H9 (cell line): ENCODE measurements at regions not wholly inside any gene's neighbourhood (a gene's known extent, or its start where the extent isn't known, plus 50 kb on each side); places are given as distances from the start of the nearest gene placed in this dataset.

Source experiments
- DNase-seq: peaks from one replicate; pipeline ENCODE4 v3.0.0-alpha.2; 2017
- H2AFZ ChIP-seq: one replicate; pipeline ENCODE4 v1.6.1; 2013; ENCODE audit warnings: mild to moderate bottlenecking, low read length, control low read depth, moderate library complexity
- H2AK5ac ChIP-seq: 2 replicates; pipeline ENCODE4 v1.6.1; 2013; ENCODE audit warnings: low read length, control low read depth, mixed read lengths; ENCODE audit not compliant: insufficient read length
- H2BK120ac ChIP-seq: one replicate; pipeline ENCODE4 v1.6.1; 2013; ENCODE audit warnings: low read depth, mild to moderate bottlenecking, low read length, control low read depth, inconsistent platforms; ENCODE audit not compliant: poor library complexity, severe bottlenecking
- H2BK12ac ChIP-seq: 2 replicates; pipeline ENCODE4 v1.6.1; 2013; ENCODE audit warnings: low read length, control low read depth, mixed read lengths, low read depth; ENCODE audit not compliant: insufficient read length
- H2BK15ac ChIP-seq: 2 replicates; pipeline ENCODE4 v1.6.1; 2013; ENCODE audit warnings: low read depth, low read length, control low read depth
- H2BK20ac ChIP-seq: one replicate; pipeline ENCODE4 v1.6.1; 2013; ENCODE audit warnings: low read depth, mild to moderate bottlenecking, low read length, control low read depth, inconsistent platforms; ENCODE audit not compliant: poor library complexity, severe bottlenecking
- H2BK5ac ChIP-seq: 2 replicates; pipeline ENCODE4 v1.6.1; 2013; ENCODE audit warnings: low read length, control low read depth, mixed read lengths; ENCODE audit not compliant: insufficient read length
- H3K14ac ChIP-seq: 2 replicates; pipeline ENCODE4 v1.6.1; 2013; ENCODE audit warnings: low read length, control low read depth; ENCODE audit not compliant: insufficient read depth
- H3K18ac ChIP-seq: 2 replicates; pipeline ENCODE4 v1.6.1; 2013; ENCODE audit warnings: low read depth, mild to moderate bottlenecking, mixed read lengths, low read length, control low read depth; ENCODE audit not compliant: insufficient read length
- H3K23ac ChIP-seq: 2 replicates; pipeline ENCODE4 v1.6.1; 2013; ENCODE audit warnings: low read length, control low read depth, mixed read lengths, low read depth; ENCODE audit not compliant: insufficient read length
- H3K23me2 ChIP-seq: 2 replicates; pipeline ENCODE4 v1.6.1; 2013; ENCODE audit warnings: low read depth, mild to moderate bottlenecking, mixed read lengths, low read length, control low read depth; ENCODE audit not compliant: insufficient read length, poor library complexity, severe bottlenecking
- H3K27ac ChIP-seq: 2 replicates; pipeline ENCODE4 v1.5.1; 2013; ENCODE audit warnings: low read length, control low read depth, mixed read lengths, low read depth; ENCODE audit not compliant: insufficient read length
- H3K27me3 ChIP-seq: 2 replicates; pipeline ENCODE4 v1.6.1; 2013; ENCODE audit warnings: low read length, control low read depth, inconsistent platforms; ENCODE audit not compliant: insufficient read depth
- H3K4ac ChIP-seq: 2 replicates; pipeline ENCODE4 v1.6.1; 2013; ENCODE audit warnings: low read depth, mild to moderate bottlenecking, control low read depth, inconsistent platforms, low read length, moderate library complexity
- H3K4me1 ChIP-seq: 2 replicates; pipeline ENCODE4 v1.6.1; 2013; ENCODE audit warnings: low read length, control low read depth, inconsistent platforms; ENCODE audit not compliant: insufficient read depth
- H3K4me2 ChIP-seq: 2 replicates; pipeline ENCODE4 v1.6.1; 2013; ENCODE audit warnings: low read length, control low read depth, mixed read lengths; ENCODE audit not compliant: insufficient read length, insufficient read depth
- H3K56ac ChIP-seq: 2 replicates; pipeline ENCODE4 v1.6.1; 2013; ENCODE audit warnings: low read depth, mild to moderate bottlenecking, mixed read lengths, low read length, control low read depth; ENCODE audit not compliant: insufficient read length
- H3K79me1 ChIP-seq: 2 replicates; pipeline ENCODE4 v1.6.1; 2013; ENCODE audit warnings: low read depth, mild to moderate bottlenecking, moderate library complexity, low read length, control low read depth, inconsistent platforms; ENCODE audit not compliant: insufficient read depth, poor library complexity, severe bottlenecking
- H3K79me2 ChIP-seq: 2 replicates; pipeline ENCODE4 v1.6.1; 2013; ENCODE audit warnings: low read length, control low read depth, inconsistent platforms; ENCODE audit not compliant: insufficient read depth
- H3K9ac ChIP-seq: 2 replicates; pipeline ENCODE4 v1.6.1; 2013; ENCODE audit warnings: low read length, control low read depth, mixed read lengths; ENCODE audit not compliant: insufficient read length; ENCODE audit errors: extremely low read depth
- H3K9me3 ChIP-seq: one replicate; pipeline ENCODE4 v1.6.1; 2013; ENCODE audit warnings: low read depth, low read length, inconsistent platforms; ENCODE audit not compliant: control insufficient read depth
- H3T11ph ChIP-seq: one replicate; pipeline ENCODE4 v1.6.1; 2013; ENCODE audit warnings: mild to moderate bottlenecking, low read length, control low read depth, inconsistent platforms
- H4K20me1 ChIP-seq: one replicate; pipeline ENCODE4 v1.6.1; 2013; ENCODE audit not compliant: control insufficient read depth, insufficient read length, insufficient read depth
- H4K5ac ChIP-seq: 2 replicates; pipeline ENCODE4 v1.6.1; 2013; ENCODE audit warnings: low read depth, mild to moderate bottlenecking, mixed read lengths, low read length, control low read depth; ENCODE audit not compliant: insufficient read length
- H4K8ac ChIP-seq: replicated peaks from 2 replicates; pipeline ENCODE4 v1.6.1; 2013; ENCODE audit warnings: low read length, control low read depth, mixed read lengths, low read depth; ENCODE audit not compliant: insufficient read length
- H4K91ac ChIP-seq: 2 replicates; pipeline ENCODE4 v1.6.1; 2013; ENCODE audit warnings: low read depth, mild to moderate bottlenecking, moderate library complexity, mixed read lengths, low read length, control low read depth; ENCODE audit not compliant: insufficient read length
- H3K27ac Mint-ChIP-seq, 3 experiments: 2 replicates in 2 of 3; 3 replicates in 1 of 3; pipeline ENCODE4 v1.8.0; 2020 to 2021; ENCODE audit warnings: mixed read lengths in 3 of 3, mild to moderate bottlenecking in 1 of 3, moderate library complexity in 1 of 3
- H3K27me3 Mint-ChIP-seq: 2 replicates; pipeline ENCODE4 v1.8.0; 2021; ENCODE audit warnings: low read depth, mild to moderate bottlenecking, moderate library complexity, mixed read lengths
- H3K36me3 Mint-ChIP-seq, 3 experiments: 2 replicates in 2 of 3; 3 replicates in 1 of 3; pipeline ENCODE4 v1.8.0; 2020 to 2021; ENCODE audit warnings: low read depth in 3 of 3, mixed read lengths in 3 of 3; ENCODE audit not compliant: insufficient read depth in 1 of 3
- H3K4me1 Mint-ChIP-seq, 2 experiments: 2 replicates each; pipeline ENCODE4 v1.8.0; 2020; ENCODE audit warnings: mixed read lengths in 2 of 2
- H3K4me3 Mint-ChIP-seq, 2 experiments: 2 replicates in 1 of 2; 3 replicates in 1 of 2; pipeline ENCODE4 v1.8.0; 2020 to 2021; ENCODE audit warnings: mild to moderate bottlenecking in 2 of 2, mixed read lengths in 2 of 2, moderate library complexity in 1 of 2
- H3K9me3 Mint-ChIP-seq, 2 experiments: 2 replicates in 1 of 2; 3 replicates in 1 of 2; pipeline ENCODE4 v1.8.0; 2020; ENCODE audit warnings: mild to moderate bottlenecking in 2 of 2, mixed read lengths in 2 of 2, moderate library complexity in 1 of 2
- CTCF ChIP-seq: fragments of 200-600 bp; sonication (generic); conservative IDR thresholded peaks from 3 replicates; pipeline ENCODE4 v1.8.0; 2021; ENCODE audit warnings: antibody characterized with exemption, mild to moderate bottlenecking
- WGBS: extraction: QIAGEN DNeasy Blood & Tissue Kit; methylation state at CpG from one replicate; pipeline ENCODE4 v1.1.7; 2013; ENCODE audit warnings: missing lambda C conversion rate, low lambda C conversion rate, mixed read lengths; ENCODE audit not compliant: insufficient read length; ENCODE audit errors: extremely low coverage; 5-methylcytosine and 5-hydroxymethylcytosine counted together

- H4K91ac ChIP-seq: no peak overlapping the region
- peak; percentile 28; the same call in 2 of the 3 replicates for TF ChIP-seq CTCF
- H2AFZ ChIP-seq: no peak overlapping the region
- no peak overlapping the region for H2BK12ac ChIP-seq
- no peak overlapping the region for H3K56ac ChIP-seq
- H4K5ac ChIP-seq: no peak overlapping the region
- no peak overlapping the region for H3K4me2 ChIP-seq
- no peak overlapping the region for H2BK20ac ChIP-seq
- H3T11ph ChIP-seq: no peak overlapping the region
- no peaks in the 10 kb centered on the region for H3K36me3 Mint-ChIP-seq
- H3K4ac ChIP-seq: no peak overlapping the region
- H2BK120ac ChIP-seq: no peak overlapping the region
- H3K23ac ChIP-seq: no peak overlapping the region
- no peak overlapping the region for H3K14ac ChIP-seq
- H2BK5ac ChIP-seq: no peak overlapping the region
- H3K4me3 Mint-ChIP-seq: no peak overlapping the region
- no peak overlapping the region for H3K27ac ChIP-seq
- no peak overlapping the region for H3K9ac ChIP-seq
- no peaks in the 10 kb centered on the region for H3K79me1 ChIP-seq
- no CpG with 5 or more reads among the region's 8 CpGs for WGBS
- no peaks in the 10 kb centered on the region for H3K79me2 ChIP-seq
- no peaks in the 10 kb centered on the region for H4K20me1 ChIP-seq
- H3K4me1 ChIP-seq: no peaks in the 10 kb centered on the region; the same call in 1 of the 2 replicates
- H3K27me3 Mint-ChIP-seq: peaks cover 1% of the 10 kb centered on the region; the same call in 1 of the 2 replicates
- H3K9me3 Mint-ChIP-seq: no peaks in the 10 kb centered on the region
- H3K23me2 ChIP-seq: no peaks in the 10 kb centered on the region
- H2AK5ac ChIP-seq: no peak overlapping the region
- no peak for DNase-seq
- peaks cover 0 to 5% of the 10 kb centered on the region in 2 experiments; a peak in 2 of 4 replicates for H3K4me1 Mint-ChIP-seq
- H2BK15ac ChIP-seq: no peak overlapping the region
- no peak overlapping the region for H3K27ac Mint-ChIP-seq
- H3K18ac ChIP-seq: no peak overlapping the region
- no peaks in the 10 kb centered on the region for H3K27me3 ChIP-seq
- no peak overlapping the region for H4K8ac ChIP-seq
- H3K9me3 ChIP-seq: no peaks in the 10 kb centered on the region
Observed at GRCh38 chr11:116272181-116272789, 500.5 kb downstream of the BUD13 start.
